Retina (tissue), 1 donor: ENCODE measurements at regions not wholly inside any gene's neighbourhood (a gene's known extent, or its start where the extent isn't known, plus 50 kb on each side); places are given as distances from the start of the nearest gene placed in this dataset.
"Not testable (repeated sequence)": the region's sequence is repeated elsewhere in the genome, so short reads cannot be mapped to it uniquely, and the experiment has no call there.

Experiments used
- DNase-seq: peaks from one replicate; pipeline ENCODE4 v3.0.0-alpha.2; 2016

DNA sequence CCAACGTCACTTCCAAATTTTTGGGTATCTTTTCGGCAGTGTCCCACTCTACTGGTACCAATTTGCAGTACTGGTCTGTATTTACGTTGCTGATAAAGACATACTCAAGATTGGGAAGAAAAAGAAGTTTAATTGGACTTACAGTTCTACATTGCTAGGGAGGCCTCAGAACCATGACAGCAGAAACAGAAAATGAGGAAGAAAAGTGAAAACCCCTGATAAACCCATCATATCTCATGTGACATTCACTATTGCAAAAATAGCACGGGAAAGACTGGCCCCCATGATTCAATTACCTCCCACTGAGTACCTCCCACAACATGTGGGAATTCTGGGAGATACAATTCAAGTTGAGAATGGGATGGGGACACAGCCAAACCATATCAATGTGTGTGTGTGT is 364.0 kb upstream of the KCND2 start:
- no peak for DNase-seq

DNA sequence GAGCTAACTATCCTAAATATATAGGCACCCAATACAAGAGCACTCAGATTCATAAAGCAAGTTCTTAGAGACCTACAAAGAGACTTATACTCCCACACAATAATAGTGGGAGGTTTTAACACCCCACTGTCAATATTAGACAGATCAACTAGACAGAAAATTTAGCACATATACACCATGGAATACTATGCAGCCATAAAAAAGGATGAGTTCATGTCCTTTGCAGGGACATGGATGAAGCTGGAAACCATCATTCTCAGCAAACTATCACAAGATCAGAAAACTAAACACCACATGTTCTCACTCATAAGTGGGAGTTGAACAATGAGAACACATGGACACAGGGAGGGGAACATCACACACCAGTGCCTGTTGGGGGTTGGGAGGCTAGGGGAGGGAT is 358.9 kb upstream of the KCND2 start:
- DNase-seq = not testable (repeated sequence)

DNA sequence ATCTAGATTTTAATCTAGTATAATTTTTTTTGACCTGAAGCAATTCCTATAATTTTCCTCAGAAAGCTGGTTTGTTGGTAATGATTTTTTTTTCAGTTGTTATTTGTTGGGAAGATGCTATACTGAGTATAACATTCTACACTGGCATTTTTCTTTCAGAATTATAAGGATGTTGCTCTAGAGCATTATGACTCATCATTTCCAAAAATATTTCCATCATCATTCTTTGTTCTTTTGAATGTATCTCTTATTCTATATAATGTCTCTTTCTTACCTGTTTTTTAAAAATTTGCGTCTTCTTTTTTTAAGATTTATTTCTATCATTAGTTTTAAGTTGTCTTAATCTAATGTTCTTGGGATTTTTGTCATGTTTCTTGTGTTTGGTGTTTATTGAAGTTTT is 356.5 kb upstream of the KCND2 start:
- no peak for DNase-seq

DNA sequence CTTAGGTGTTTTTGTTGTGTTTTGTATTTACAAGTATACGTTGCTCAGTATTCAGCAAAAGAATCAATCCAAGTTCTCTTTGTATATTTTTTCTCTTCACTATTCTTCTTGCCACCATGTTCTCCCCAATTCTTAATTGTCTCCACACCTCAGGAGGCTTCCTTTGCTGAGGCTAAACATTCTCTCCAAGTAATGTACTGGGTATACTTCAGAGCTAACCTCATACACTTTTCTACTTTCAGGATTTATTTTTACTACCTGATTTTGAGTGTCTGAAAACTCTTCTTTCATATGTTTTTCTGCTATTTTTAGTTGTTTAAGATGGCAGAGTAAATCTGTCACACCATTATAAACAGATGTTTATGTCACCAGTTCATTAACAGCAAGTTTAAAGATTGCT is 354.8 kb upstream of the KCND2 start:
- no peak for DNase-seq

GRCh38 chr7:119919986-119920385 is 353.0 kb upstream of the KCND2 start:
- DNase-seq = no peak

- DNase-seq = no peak
These were observed 347.2 kb upstream of the KCND2 start for GRCh38 chr7:119925581-119926289.

GRCh38 chr7:119929891-119930290 is 343.1 kb upstream of the KCND2 start:
- DNase-seq = no peak

DNA sequence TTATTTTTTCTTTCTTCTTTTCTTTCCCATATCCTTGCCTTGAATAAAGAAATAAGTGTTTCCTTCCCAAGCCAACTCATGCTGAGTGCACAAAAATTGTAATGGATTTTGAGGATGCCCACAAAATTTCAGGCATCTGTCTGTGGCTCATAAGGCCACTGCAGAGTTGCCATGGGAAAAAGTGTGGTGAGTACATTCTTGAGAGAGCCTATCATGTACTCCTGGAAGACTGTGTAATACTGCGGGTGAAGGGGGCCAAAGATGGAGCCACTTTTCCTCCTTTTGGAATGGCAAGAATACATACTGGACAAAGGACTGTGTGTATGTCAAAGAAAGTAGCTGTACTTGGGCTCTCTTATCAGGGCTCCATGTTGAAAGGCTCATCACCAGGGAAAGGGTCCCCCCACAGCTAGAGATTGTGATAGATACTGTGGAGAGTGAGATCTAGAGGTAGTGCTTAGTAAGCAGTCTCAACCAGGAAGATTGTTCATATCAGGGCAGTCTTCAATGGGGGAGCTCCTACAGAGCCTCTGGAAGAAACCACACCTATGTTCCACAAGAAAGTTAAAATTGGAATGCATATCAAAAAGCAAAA is 341.6 kb upstream of the KCND2 start:
- no peak for DNase-seq

GRCh38 chr7:119935418-119936025 is 337.5 kb upstream of the KCND2 start:
- DNase-seq = no peak

DNA sequence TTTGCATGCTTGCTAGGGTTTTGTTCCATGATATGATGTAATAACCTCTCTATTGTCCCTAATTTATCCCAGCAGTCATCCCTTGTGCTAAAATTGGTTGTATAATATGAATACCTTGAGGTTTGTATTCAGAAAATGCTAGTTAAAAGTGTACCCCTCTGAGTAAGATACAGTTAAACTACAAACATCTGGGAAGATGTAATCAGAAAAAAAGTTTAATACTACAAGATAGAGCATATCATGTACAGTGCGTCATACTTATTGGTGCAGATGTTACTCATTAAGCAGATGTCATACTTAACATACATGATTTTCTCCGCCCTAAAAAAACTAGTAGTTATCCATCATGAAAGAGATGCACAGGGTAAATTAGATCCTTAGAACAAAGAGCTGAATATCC is 336.1 kb upstream of the KCND2 start:
- DNase-seq = no peak

DNA sequence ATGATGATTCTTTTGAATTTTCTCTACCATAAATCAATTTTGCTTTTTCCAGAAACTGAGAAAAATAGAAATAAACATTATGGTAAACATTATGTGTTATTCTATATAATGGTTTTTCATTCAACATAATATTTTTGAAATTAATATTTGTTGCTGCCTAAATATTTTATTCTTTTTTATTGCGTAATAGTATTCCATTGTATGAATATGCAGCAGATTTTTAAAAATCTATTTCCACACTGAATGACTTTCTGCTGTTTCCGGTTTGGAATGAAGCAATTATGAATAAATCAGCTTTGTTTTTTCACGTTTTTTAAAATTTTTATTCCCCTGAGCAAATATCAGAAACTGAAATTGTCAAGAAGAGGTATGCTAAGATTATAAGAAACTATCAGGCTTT is 335.2 kb upstream of the KCND2 start:
- no peak for DNase-seq

- no peak for DNase-seq
These were observed 328.9 kb upstream of the KCND2 start for GRCh38 chr7:119943942-119944600.

DNA sequence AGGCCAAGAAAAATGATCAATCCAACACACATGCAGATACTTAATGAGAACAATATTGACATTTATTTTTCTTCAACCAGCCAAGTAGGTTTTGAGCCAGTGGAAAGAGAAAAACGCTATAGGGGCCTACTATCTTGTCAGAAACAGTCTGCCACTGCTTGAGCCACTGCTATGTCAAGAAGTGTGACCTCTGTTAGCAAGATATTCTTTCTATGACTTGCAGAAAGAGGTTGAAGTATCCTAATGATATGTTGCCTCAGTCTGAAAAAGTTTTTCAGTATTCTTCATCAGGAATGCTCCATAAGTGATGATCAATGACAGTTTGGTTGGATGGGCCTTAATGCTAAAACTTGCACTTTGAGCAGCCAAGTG is 328.4 kb upstream of the KCND2 start:
- no peak for DNase-seq

GRCh38 chr7:119945822-119946221 is 327.2 kb upstream of the KCND2 start:
- no peak for DNase-seq

GRCh38 chr7:119949053-119949452 is 323.9 kb upstream of the KCND2 start:
- DNase-seq = no peak

DNA sequence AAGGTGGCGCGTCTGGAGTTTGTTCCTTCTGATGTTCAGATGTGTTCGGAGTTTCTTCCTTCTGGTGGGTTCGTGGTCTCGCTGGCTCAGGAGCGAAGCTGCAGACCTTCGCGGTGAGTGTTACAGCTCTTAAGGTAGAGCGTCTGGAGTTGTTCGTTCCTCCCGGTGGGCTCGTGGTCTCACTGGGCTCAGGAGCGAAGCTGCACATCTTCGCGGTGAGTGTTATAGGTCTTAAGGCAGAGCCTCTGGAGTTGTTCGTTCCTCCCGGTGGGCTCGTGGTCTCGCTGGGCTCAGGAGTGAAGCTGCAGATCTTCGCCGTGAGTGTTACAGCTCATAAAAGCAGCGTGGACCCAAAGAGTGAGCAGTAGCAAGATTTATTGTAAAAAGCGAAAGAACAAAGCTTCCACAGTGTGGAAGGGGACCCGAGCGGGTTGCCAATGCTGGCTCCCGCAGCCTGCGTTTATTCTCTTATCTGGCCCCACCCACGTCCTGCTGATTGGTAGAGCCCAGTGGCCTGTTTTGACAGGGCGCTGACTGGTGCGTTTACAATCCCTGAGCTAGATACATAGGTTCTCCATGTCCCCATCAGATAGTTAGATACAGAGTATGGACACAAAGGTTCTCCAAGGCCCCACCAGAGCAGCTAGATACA is 322.5 kb upstream of the KCND2 start:
- DNase-seq = not testable (repeated sequence)

DNA sequence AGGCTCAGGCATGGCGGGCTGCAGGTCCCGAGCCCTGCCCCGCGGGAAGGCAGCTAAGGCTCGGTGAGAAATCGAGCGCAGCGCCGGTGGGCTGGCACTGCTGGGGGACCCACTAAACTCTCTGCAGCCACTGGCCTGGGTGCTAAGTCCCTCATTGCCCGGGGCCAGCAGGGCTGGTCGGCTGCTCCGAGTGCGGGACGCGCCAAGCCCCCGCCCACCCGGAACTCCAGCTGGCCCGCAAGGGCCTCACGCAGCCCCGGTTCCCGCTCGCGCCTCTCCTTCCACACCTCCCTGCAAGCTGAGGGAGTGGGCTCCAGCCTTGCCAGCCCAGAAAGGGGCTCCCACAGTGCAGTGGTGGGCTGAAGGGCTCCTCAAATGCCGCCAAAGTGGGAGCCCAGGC is 321.4 kb upstream of the KCND2 start:
- not testable (repeated sequence) for DNase-seq

- DNase-seq = no peak
These were observed 315.6 kb upstream of the KCND2 start for GRCh38 chr7:119957335-119957734.

GRCh38 chr7:119959811-119960210 is 313.2 kb upstream of the KCND2 start:
- no peak for DNase-seq

DNA sequence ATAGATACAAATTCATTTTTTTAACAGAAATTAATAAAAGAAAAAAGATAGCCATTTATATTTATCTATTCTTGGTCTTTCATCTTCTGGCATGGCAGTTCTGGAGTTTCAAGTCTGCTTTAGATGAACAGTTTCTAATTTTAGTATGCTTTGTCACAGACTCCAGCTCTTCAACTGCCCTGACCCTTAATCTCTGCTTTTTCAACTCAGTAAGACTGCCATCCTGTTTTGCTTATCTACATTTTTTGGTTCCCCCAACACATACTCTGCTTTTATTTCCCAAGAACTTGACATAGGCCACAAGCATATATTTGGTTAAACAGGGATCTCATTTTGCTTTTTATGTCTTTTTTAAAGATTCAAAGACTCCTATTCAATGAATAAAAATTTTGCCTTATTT is 309.3 kb upstream of the KCND2 start:
- DNase-seq = no peak

DNA sequence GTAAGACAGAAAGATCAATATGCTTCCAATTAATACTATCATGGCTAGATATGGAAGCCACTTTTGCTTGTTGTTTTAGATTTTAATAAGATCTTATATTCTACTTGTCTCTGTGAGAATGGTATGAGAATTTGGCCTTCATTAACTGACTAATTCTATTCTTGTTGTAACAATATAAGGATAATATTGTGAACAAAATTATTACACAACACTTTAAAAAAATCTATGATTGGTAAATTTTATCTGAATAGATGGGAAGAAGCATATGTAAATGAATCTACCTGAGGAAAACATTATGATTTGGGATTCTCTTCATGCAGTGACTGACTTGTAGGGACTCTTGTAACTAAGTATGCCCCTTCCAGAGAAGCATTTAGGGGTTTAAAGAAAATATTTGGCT is 308.9 kb upstream of the KCND2 start:
- DNase-seq = no peak

DNA sequence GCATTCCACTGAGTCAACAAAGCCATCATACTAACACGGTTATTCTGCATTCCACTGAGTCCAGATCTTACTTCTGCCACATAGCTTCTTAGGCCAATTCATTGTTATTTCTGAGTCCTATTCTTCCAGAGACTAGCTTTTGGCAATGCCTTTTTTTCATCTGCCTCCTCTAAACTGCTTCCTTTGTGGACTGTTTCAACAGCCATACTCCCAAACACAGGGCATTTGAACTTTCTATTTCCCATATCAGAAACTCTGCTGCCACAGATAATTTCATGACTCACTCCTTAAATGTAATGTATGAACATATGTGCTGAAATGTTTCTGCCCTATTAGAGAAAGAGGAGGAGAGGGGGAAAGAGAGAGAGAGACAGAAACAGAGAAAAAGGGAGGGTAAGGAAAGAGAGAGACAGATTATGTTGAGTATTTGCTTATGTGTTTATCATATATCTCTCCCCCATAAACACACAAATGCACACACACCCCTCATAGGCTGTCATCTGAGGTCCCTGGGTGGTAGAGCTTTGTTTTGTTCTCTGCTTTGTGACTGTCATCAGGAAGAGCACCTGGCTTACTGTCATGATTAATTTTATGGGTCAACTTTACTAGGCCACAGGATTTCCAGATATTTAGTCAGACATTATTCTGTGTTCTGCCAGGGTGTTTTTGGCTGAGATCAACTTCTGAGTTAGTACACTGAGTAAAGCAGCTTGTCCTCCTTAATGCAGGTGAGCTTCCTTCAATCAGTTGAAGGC is 308.0 kb upstream of the KCND2 start:
- peak; percentile 3 for DNase-seq

- no peak for DNase-seq
These were observed 305.8 kb upstream of the KCND2 start for GRCh38 chr7:119967221-119967620.
